ENCODE measurements at regions not wholly inside any gene's neighbourhood (a gene's known extent, or its start where the extent isn't known, plus 50 kb on each side); places are given as distances from the start of the nearest gene placed in this dataset.
"Not testable (repeated sequence)": the region's sequence is repeated elsewhere in the genome, so short reads cannot be mapped to it uniquely, and the experiment has no call there.

DNA sequence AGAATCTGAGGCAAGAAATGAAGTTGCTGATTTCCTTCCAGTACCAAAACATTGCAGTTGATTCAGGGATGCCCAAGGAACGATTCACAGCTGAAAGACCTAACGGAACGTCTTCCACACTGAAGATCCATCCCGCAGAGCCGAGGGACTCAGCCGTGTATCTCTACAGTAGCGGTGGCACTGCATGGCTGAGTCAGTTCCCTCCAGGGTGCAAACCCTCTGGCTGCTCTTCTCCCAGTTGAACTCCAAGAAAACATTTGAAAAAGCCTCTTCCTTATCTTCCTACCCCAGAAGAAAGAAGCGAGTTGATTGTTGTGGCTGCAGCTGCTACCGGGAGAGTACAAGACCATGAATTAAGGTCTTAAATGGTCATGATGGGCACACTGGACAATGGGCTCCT, 147.1 kb upstream of the PRSS1 start:
- DNase-seq: no peak

DNA sequence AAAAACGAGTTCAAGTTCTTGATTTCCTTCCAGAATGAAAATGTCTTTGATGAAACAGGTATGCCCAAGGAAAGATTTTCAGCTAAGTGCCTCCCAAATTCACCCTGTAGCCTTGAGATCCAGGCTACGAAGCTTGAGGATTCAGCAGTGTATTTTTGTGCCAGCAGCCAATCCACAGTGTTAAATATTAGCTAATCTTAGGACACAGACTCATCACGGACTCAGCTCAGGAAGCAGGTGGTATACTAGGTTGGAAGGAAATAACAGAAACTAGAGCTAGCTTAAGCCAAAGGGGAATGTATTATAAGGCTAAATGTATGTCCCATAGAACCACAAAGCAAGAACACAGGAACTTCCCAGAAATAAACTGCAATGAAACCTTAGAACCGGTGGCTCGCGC, 151.0 kb upstream of the PRSS1 start:
- no peak for DNase-seq

DNA sequence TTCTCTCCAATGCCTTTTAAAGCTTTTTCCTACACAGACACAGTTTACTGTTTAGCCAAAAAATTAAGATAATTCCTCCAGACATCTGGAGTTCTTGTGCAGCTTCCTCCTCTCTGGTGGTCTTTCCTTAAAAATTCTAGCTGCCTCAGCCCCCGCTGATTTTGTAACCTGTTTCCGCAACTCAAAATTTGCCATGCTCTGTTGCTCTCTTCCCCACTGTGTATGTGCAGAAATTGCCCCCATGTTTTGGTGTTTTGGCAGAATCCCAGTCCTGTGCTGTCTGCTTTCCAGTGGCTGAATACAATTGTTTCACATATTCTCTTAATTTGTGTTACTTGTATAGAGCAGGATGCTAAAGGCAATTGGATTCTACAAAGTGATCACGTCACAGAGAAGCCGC, 151.7 kb upstream of the PRSS1 start:
- no peak for DNase-seq

DNA sequence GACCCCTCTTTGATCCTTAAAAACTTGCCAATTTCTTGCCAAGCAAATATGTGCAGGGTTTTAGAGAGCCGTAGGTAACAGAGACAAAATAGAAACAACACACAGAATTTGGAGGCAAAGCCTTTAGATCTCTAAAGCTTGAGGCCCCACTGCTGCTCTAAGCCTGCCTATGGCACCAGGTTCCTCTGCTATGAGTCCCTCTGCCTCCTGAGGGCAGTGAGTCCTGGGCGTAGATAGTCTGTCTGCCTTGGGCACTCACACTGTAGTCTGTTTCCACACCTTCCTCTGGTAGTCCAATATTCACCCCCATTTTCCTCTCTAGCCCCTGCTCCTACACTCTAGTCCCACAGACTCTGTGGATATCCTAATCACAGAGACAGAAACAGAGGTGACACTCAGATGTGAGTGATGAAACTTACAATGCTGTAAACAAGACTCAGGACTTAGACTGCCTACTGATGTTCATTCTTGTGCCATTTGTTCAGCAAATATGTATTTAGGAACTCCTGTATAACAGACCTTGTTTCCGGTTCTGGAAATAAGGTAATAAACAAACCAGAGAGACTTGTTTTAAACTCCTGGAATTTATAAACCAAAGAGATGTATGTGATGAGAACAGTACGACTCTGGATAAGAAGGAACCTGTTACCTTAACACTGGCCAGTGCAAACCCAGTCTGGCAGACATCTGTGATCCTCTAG, 153.3 kb upstream of the PRSS1 start:
- no peak for DNase-seq

DNA sequence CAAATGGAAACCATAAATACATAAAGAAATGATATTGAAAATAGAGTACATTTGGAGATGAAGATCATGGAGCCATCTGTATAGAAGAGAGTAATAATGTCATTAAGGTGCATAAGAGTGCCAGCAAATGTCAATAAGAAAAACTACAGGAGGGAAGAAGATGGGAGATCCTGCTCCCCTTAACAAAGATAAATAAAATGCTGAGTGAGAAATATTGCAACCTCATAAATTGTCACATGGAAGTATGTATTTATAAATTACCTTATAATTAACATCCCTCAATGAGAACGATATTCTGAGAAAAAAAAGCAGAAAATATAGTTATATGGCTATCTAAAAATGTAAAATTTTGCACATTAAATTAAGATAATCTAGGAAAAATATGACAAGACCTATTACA, 155.2 kb upstream of the PRSS1 start:
- DNase-seq: no peak

DNA sequence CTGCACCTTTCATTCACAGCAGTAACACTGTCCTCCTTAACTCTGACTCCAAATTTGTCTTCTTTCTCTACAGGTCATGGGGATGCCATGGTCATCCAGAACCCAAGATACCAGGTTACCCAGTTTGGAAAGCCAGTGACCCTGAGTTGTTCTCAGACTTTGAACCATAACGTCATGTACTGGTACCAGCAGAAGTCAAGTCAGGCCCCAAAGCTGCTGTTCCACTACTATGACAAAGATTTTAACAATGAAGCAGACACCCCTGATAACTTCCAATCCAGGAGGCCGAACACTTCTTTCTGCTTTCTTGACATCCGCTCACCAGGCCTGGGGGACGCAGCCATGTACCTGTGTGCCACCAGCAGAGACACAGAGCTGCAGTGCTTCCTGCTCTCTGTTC, 156.2 kb upstream of the PRSS1 start:
- DNase-seq: no peak

DNA sequence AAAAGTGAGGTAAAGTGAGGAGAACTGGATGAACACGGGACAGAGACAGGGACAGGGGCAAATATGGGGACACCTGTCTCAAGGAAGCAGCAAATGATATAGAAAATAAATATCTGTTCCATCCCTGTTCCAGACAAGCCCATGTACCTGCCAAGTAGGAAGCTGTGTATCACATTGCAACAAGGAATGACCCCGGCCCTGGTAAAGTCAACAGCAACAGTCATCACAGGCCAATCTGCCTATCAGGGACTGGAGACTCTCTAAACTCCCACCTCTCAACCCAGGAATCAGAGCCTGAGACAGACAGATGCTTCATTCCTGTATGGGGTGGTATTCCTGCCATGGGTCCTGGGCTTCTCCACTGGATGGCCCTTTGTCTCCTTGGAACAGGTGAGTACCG, 156.6 kb upstream of the PRSS1 start:
- no peak for DNase-seq

DNA sequence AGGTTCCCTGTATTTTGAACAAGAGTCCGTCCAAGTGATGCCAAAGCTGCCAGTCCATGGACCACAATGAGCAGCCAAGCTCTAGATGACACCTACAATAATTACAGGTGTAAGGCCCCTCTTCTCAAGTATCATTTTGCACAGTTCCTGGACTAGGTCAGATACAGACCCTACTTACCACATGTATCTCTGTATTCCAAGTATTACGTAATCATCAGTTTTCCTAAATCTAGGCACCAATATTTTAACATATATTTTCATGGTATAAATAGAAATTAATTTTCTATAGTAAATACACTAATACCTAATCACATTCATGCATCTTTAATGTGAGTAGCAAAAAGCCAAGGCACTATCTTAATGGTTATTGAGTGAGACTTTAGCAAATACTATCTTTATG, 157.0 kb upstream of the PRSS1 start:
- no peak for DNase-seq

DNA sequence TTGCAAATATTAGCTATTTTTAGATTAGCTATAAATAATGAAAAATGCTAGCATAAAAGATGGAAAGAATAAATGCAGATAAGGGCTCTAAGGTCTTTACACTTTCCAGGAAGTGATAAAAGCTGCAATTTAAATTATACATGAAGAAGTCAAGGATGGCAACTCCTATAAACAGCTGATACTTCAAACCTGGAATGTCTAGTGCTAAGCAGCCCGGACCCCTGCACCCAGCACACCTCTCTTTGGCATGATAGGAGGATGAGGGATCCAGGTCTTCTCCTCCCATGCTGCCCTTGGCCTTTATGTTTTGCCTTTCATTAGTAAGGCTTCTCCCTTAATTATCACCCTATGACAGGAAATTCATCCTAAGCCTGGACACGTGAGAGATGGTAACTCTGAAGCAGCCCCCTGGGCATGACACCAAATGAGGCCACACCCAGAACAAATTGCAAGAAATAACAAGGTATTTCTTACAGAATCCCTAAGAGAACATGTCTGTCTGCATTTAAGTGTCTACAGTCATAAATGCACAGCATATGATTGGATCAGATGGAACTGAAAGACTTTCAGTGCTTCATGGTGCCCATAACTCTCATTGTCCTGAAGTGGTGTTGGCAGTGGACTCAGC, 158.3 kb upstream of the PRSS1 start:
- DNase-seq: no peak

DNA sequence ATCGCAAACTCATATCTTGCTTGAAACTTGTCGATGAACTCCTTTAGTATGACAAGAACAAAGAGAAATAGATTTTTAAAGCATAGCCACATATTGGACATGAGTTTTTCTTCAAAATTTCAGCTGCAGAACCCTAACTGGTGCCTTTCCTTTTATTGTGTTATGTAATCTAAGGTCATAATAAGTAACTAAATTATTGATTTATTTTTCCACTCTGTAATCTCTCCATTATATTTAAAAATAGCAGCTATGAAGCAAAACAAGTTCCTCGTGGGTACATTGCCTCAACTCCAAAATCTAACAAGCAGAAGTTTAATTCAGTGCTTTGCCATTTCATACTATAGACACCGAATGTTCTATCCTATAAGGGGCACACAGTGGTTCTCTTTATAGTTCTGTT, 159.2 kb upstream of the PRSS1 start:
- no peak for DNase-seq

DNA sequence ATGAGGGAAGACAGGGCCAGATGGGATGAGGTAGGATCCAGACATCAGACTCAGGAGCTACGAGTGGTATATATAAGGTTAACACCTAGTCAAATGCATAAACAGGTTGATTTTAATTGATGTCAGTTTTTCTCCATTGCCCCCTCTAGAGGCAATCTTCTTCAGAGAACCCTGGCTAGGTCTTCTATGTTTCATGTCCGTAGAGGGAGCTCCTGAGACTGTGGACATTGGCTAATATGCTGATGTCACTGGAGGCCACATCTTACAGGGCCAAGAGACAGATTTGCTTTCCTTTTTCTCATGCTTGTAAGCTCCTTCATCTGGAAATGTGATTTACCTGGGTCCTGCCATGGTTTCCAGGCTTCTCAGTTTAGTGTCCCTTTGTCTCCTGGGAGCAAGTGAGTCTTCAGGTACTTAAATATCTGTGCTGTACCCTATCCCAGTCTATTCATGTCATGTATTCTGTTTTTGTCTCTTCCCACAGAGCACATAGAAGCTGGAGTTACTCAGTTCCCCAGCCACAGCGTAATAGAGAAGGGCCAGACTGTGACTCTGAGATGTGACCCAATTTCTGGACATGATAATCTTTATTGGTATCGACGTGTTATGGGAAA, 161.6 kb upstream of the PRSS1 start:
- DNase-seq: no peak

DNA sequence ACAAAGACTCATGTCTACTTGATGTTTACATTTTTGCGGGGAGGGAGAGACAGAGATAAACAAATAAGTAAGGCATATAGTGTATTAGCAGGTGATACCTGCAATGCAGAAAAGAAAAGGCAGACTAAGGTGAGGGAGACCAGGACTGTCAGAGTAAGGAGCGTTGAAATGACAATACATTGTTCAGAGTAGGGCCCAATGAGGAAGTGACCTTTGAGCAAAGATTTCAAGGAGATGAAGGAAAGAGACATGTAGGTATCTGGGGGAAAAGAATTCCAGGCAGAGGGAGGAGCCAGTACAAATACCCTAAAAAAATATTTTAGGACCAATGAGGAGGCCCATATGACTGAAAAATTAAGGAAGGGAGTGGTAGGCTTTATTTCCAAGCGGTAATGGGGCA, 162.7 kb upstream of the PRSS1 start:
- DNase-seq: no peak

DNA sequence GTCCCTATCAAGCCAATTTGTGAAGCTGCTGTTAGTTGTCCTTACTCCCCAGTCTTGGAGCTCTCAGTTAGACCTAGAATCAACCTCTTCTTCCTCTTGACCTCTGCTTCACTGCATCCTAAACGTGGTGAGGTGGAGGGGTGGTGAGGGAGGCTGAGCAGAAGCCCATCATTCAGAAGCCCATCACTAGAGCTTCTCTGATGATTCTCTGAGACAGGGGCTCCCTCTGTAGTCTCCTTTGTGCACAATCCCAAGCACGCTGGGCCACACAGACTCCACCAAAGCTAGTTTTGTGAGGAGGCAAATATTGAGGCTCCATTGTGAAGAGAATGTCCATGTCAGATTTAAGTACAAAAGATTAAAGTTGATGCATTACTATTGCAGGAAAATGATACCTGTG, 163.8 kb upstream of the PRSS1 start:
- DNase-seq: no peak

DNA sequence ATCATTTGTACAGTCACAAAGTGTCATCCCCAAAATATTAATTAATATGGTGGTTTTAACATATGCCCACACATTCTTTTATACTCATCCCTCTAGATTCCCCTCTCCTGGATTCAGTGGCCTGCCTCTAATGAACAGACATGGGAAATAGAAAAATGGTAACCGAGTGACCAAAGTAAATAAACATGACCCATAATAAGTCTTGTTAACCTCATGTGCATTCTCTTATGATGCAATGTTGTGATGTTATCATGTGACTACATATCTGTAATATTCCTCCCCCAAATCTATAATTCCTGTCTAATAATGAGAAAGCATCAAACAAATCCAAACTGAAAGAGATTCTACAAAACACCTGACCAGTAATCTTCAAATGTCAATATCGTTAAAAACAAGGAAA, 164.5 kb upstream of the PRSS1 start:
- no peak for DNase-seq

DNA sequence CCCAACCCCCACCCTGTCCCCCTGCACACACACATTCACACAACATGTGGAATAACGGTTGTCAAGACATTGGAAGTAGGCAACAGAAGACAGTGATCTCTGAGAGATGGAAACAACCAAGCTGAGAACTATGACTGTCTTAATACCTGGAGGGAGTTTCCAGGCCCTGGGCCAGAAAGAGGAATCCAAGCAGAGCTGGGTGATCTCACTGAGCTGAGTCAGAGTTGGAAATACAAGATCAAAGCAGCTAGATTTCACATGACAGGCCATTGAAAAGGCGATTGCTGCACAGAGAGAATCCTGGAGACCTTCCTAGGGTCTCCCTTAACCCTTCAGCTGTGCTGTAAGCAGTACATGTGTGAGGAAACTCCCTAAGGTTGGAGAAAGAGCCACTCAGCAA, 165.8 kb upstream of the PRSS1 start:
- no peak for DNase-seq

DNA sequence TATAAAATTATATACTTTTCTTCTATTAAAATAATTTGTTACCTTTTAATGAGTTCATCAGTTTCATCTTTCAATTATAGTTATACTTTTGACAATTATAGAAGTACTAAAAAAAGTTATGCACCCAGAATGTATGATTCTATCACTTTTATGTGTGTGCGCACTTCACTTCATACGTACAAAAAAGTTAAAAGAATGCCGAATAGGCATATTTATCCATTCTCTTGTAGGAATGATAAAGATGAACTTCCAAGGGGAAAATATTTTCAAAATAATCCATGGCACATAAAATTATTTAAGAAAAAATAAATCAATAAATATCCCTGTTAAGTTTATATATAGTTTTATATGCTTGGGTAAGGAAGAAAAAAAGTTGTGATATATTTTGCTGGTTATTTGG, 166.9 kb upstream of the PRSS1 start:
- DNase-seq: no peak

DNA sequence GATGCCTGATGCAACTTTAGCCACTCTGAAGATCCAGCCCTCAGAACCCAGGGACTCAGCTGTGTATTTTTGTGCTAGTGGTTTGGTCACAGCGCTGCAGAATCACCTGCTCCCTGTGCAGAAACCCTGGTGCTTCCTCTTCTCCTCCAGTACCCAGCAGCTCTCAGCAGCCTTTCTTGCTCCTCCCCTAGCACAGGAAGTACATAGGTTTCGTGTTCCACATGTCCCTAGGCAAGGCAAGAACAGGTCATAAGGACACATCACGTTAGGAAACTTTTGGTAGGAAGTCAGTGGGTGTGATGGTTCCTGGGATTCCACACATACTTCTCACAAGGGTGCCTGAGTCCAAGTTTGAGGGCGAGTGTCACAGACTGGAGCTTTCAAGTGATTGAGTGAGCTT, 167.9 kb upstream of the PRSS1 start:
- no peak for DNase-seq

DNA sequence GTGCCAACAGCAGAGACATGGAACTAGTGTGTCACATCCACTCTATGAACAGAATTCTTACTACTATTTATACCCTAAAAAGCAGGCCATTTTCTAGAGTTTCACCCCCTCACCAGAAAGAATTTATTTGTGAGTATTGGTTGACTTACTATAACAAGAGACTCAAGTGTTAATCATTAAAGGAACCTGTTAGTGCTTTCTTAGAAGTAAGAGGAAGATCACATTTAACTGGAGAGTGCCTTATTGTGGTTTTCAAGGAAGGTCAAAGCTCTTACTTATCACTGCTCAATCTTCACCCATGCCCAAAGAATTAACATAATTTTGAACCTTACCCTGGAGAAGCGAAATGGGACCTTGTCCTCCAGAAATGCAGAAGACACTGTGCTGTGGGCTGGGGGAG, 169.3 kb upstream of the PRSS1 start:
- no peak for DNase-seq

DNA sequence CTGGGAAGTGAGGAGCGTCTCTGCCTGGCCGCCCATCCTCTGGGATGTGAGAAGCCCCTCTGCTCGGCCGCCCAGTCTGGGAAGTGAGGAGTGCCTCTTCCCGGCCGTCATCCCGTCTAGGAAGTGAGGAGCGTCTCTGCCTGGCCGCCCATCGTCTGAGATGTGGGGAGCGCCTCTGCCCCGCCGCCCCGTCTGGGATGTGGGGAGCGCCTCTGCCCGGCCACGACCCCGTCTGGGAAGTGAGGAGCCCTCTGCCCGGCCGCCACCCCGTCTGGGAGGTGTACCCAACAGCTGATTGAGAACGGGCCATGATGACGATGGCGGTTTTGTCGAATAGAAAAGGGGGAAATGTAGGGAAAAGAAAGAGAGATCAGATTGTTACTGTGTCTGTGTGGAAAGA, 173.9 kb upstream of the PRSS1 start:
- DNase-seq: not testable (repeated sequence)

DNA sequence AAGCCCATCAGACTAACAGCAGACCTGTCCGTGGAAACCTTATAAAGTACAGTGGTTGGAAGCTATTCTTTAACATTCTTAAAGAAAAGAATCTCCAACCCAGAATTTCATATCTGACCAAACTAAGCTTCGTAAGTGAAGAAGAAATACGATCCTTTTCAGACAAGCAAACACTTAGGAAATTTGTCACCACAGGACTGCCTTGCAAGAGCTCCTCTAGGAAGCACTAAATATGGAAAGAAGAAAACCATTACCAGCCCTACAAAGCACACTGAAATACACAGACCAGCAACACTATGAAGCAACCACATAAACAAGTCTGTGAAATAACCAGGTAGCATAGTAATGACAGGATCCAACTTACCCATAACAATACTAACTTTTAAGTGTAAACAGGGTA, 177.7 kb upstream of the PRSS1 start:
- no peak for DNase-seq

DNA sequence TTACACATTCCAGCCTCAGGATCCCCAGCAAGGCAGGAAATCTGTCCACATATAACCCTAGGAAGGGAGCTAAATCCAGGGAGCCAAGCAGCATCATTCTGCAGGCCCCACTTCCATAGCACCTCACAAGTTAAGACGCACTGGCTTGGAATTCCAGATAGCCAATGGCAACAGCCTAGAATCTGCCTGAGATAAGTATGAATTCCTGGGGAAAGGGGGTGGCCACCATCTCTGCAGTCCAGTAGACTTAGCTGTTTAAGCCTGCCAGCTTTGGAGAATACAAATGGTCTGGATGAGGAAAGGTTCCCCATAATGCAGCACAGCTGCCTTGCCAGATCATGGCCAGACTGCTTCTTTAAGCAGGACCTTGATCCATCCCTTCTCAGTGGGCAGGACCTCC, 179.4 kb upstream of the PRSS1 start:
- DNase-seq: no peak

DNA sequence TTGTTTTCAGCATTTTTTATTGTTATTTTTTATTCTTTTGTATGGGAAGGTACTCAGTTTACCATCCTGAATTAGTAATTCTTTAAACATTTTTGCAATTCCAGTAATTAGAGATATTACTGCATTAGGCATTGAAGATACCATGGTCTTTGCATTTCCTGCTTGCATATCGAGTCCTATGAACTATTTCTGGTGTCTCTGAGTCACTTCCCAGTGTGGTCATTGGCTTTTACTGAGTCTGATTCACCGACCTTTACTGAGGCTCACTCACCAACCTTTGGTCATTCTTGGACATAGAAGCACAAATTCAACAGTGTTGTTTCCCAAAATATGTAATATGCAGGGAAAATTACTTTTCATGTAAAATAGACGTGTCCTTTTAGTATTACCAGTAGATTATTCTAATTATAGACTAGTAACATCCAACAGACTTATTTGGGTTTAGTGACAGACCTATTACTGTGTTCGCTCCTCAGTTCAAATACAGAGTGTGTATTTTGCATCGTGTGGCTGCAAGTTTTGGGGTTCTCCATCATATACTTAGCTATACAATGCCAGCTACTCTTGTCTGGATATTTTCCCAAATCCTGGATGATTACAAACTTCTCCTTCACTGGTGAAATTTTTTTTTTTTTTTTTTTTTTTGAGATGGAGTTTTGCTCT, 180.7 kb upstream of the PRSS1 start:
- DNase-seq: no peak

DNA sequence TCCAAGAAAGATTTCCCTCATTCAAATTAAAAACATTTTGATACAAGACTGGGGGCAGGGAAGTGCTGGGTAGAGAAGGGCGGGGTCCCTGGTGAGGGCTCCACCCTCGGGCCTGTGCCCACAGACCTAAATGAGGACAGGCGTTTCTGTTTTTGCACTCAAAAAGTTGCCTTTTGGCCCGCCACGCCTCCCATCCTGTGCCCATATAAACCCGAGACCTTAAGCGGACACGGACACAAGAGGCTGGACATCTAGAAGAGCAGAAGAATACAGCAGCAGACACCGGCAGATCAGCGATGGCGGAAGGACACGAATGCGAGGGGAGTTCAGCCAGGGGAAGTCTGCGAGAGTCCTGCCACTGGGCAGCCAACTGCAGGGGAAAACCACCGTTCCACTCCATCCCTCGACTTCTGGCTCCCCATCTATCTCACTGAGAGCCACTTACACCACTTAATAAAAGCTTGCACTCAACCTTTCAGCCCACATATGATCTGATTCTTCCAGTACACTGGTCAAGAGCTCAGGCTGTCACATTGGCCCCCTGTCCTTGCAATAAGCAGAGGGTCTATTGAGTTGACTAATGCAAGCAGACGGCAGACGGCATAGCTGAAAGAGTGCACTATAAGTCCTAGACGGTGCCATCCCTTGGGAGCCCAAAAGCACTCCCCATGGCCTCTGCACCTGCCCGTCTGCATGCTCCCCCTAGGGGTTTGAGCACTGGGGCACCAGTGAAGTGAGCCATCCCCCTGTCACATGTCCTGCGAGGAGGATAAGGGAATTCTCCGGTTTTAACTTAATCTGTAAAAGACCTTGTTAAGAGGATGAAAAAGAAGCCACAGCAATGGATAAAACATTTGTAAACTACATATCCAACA, 181.8 kb upstream of the PRSS1 start:
- DNase-seq: no peak
